ENCODE measurements at regions not wholly inside any gene's neighbourhood (a gene's known extent, or its start where the extent isn't known, plus 50 kb on each side); places are given as distances from the start of the nearest gene placed in this dataset.
"Not testable (repeated sequence)": the region's sequence is repeated elsewhere in the genome, so short reads cannot be mapped to it uniquely, and the experiment has no call there.

DNA sequence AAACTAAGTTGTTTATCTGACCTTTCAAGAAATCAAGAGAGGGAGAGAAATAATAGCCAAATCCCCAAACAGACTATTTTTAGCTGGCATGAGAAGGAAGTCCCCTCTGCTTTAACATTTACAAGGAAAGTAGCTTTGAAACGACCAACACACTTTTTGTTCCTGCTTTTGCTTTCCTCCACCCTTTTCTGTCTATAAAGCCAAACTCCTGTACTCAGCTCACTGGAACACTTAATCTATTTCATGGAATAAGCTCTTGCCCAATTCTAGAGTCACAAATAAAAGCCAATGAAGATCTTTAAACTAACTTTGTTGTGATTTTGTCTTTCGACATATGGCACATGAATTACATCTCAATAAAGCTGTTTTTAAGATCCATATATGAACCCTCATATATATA, 86.8 kb upstream of the CCDC71L start:
- no peak for DNase-seq (ENCODE audit: low read depth in 2 of 3, low spot score in 2 of 3)

- no peak for DNase-seq (ENCODE audit: low read depth in 2 of 3, low spot score in 2 of 3)
These were observed 88.2 kb upstream of the CCDC71L start for GRCh38 chr7:106749165-106749564.

DNA sequence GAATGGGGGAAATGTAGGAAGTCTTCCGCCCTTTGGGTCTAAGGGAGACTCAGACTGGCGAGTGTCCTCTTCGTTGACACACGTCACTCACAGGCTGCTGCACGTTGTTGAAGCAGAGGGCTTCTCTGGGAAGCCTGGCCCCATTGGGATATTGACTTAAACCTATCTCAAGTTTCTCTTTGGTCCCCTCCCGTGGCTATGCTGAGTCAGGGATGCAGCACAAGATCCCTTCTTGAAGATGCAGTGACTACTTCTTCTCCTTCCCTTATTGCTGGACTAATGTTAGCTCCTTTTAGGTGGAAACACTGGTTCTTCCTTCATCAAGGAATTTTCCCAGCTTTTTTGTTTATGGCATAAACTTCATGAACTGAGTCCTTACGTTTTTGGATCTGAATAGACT, 89.8 kb upstream of the CCDC71L start:
- no peak for DNase-seq (ENCODE audit: low read depth in 2 of 3, low spot score in 2 of 3)

- no peak for DNase-seq (ENCODE audit: low read depth in 2 of 3, low spot score in 2 of 3)
These were observed 91.4 kb upstream of the CCDC71L start for GRCh38 chr7:106752367-106752766.

- not testable (repeated sequence) for DNase-seq (ENCODE audit: low read depth in 2 of 3, low spot score in 2 of 3)
These were observed 94.1 kb upstream of the CCDC71L start for GRCh38 chr7:106755024-106755423.

GRCh38 chr7:106755641-106756040, 94.7 kb upstream of the CCDC71L start:
- no peak for DNase-seq (ENCODE audit: low read depth in 2 of 3, low spot score in 2 of 3)

DNA sequence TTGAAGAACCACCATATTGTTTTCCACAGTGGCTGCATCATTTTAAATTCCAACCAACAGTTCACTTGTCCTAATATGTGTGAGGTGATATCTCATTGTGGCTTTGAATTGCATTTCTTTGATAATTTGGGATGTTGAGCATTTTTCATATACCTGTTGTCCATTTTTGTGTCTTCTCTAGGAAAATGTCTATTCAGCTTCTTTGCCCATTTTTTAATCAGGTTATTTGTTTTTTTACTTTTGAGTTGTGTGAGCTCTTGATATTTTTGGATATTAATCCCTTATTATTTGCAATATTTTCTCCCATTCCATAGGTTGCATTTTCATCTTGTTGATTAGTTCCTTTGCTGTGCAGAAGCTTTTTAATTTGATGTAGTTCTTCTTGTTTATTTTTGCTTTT, 95.1 kb upstream of the CCDC71L start:
- no peak for DNase-seq (ENCODE audit: low read depth in 2 of 3, low spot score in 2 of 3)

- no peak for DNase-seq (ENCODE audit: low read depth in 2 of 3, low spot score in 2 of 3)
These were observed 95.9 kb upstream of the CCDC71L start for GRCh38 chr7:106756884-106757283.

- DNase-seq (ENCODE audit: low read depth in 2 of 3, low spot score in 2 of 3): no peak
These were observed 96.9 kb upstream of the CCDC71L start for GRCh38 chr7:106757846-106758245.

GRCh38 chr7:106762845-106763244, 101.9 kb upstream of the CCDC71L start:
- DNase-seq (ENCODE audit: low read depth in 2 of 3, low spot score in 2 of 3): not testable (repeated sequence)

DNA sequence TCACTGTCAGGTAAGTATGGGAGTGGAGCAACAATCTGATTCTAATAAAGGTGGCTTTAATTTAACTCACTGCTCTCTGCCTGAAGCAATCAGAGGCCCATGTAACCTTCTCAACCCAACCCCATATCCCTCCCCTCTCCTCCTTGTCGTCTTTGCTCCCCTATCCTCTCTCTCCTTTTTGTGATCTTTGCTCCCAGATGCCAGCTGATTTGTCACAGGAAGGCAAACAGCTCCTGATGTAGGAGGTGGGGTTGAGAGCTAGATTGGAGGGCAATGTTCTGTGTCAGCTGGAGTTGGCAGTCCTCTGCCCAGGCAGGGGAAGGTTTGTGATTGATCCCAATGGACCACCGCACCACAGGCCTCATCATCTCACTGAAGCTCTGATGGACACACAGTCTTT, 101.4 kb upstream of the PIK3CG start:
- DNase-seq (ENCODE audit: low read depth in 2 of 3, low spot score in 2 of 3): no peak

- DNase-seq (ENCODE audit: low read depth in 2 of 3, low spot score in 2 of 3): no peak
These were observed 99.2 kb upstream of the PIK3CG start for GRCh38 chr7:106765727-106766355.

DNA sequence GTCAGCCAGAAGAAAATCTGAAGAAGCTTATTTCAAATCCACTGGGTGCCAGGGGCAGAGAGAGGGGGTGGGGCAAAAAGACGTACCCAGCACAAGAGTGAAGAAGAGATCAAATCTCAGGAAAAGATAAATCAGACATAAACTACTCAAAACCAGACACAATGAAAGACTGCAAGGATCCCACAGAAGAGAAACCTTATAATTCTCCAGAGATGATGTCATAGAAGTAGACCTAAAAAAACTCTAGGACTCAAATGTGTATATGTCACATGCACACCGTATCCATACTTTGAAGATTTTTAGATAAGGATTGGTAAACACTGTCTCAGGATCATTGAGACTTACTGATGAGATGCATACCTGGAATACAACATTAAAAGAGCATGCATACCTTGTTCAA, 98.5 kb upstream of the PIK3CG start:
- DNase-seq (ENCODE audit: low read depth in 2 of 3, low spot score in 2 of 3): no peak

DNA sequence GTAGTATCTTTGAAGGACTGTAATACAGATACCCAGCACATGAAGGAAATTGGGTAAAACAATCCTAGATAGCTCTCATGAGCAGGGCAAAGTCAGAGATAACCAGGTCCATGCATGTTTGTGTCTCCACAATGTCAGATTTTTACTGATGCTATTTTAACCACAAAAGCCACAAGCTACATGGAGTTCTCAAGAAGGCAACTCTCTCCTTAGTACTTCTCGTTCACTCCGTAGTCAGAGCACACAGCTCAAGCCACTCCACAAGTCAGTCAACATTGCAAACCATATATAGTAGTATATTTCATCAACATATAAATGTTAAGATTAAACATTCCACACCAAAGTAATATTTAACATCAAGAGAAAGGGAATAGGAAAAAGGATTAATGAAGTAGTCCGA, 98.0 kb upstream of the PIK3CG start:
- DNase-seq (ENCODE audit: low read depth in 2 of 3, low spot score in 2 of 3): no peak

GRCh38 chr7:106767498-106768323, 97.4 kb upstream of the PIK3CG start:
- no peak for DNase-seq (ENCODE audit: low read depth in 2 of 3, low spot score in 2 of 3)

GRCh38 chr7:106768324-106768751, 96.7 kb upstream of the PIK3CG start:
- no peak for DNase-seq (ENCODE audit: low read depth in 2 of 3, low spot score in 2 of 3)

DNA sequence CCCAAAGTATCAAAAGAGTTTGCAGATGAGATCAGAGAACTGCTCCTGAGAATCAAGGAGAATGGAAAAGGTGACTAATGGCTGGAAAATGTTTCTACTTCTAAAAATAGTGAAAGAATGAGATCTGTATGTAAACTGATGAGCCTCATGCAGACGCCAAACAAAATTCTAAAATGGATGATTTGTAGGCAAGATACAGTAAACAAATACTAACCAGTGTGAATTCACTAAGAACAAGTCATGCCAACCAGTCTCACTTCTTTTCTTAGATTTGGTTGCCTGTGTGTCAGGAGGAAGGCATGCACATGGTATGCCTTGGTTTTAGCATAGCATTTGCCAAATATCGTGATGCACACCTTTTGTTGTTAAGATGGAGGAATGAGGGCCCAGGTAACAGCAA, 94.9 kb upstream of the PIK3CG start:
- no peak for DNase-seq (ENCODE audit: low read depth in 2 of 3, low spot score in 2 of 3)

- DNase-seq (ENCODE audit: low read depth in 2 of 3, low spot score in 2 of 3): no peak
These were observed 92.4 kb upstream of the PIK3CG start for GRCh38 chr7:106772655-106773108.

GRCh38 chr7:106773228-106773627, 91.9 kb upstream of the PIK3CG start:
- no peak for DNase-seq (ENCODE audit: low read depth in 2 of 3, low spot score in 2 of 3)

DNA sequence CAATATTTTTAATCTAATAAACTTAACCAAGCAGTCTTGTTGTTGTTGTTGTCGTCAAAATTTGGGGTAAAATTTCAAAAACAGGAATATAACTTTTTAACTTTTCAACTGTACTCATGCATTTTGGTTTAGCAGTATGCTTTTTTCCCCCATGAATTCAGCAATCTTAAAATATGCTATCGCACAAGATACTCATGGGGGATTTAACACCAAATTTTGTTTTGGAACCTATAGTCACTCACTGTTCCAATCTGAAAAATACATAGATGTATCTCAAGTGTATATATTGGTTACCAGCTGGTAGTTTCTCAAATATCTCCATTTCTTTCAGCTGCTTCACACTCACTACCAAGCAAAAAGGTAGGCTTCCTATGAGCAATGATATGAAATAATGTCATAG, 91.4 kb upstream of the PIK3CG start:
- DNase-seq (ENCODE audit: low read depth in 2 of 3, low spot score in 2 of 3): no peak

DNA sequence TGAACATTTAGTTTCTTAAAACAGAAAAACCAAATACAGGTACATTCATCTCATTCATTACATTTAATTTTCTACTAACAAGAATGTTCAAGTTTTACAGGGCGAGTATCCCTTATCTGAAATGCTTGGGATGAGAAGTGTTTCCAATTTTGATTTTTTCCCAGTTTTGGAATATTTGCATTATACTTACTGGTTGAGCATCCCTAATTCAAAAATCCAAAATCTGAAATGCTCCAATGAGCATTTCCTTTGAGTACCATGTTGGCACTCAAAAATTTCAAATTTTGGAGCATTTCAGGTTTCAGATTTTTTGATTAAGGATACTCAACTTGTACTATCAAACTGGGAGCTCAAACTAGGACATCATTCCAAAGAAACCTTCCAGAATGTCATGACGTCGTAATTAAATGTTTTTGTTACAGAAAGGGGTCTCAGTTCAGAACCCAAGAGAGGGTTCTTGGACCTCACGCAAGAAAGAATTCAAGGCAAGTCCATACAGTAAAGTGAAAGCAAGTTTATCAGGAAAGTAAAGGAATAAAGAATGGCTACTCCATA, 90.8 kb upstream of the PIK3CG start:
- no peak for DNase-seq (ENCODE audit: low read depth in 2 of 3, low spot score in 2 of 3)

DNA sequence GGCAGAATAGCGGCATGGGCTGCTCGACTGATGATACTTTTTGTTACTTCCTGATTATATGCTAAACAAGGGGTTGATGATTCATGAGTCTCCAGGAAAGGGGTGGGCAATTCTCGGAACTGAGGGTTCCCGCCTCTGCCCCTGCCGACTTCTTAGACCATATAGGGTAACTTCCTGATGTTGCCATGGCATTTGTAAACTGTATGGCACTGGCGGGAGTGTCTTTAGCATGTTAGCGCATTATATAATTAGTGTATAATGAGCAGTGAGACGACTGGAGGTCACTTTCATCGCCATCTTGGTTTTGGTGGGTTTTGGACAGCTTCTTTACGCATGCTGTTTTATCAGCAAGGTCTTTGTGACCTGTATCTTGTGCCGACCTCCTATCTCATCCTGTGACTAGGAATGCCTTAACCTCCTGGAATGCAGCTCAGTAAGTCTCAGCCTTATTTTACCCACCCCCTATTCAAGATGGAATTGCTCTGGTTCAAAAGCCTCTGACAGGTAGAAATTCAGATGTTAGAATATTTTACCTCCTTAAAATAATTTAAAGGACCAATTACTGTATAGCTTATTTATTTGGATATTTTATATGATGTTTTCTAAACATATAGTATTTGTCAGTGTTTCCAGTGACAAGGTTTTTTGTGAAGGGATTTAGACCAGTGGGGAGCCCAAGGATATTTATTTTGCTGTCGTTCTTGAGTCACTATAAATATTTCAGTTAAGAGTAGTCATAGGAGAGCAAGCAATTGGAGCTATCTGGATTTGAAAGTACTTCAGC, 90.1 kb upstream of the PIK3CG start:
- DNase-seq (ENCODE audit: low read depth in 2 of 3, low spot score in 2 of 3): no peak
